ENCODE measurements at regions not wholly inside any gene's neighbourhood (a gene's known extent, or its start where the extent isn't known, plus 50 kb on each side); places are given as distances from the start of the nearest gene placed in this dataset.
"Not testable (repeated sequence)": the region's sequence is repeated elsewhere in the genome, so short reads cannot be mapped to it uniquely, and the experiment has no call there.

GRCh38 chr2:22450831-22451230, 934.1 kb upstream of the KLHL29 start:
- DNase-seq = no peak

GRCh38 chr2:22454826-22455485, 930.0 kb upstream of the KLHL29 start:
- no peak for DNase-seq

- DNase-seq = no peak
Measured at GRCh38 chr2:22458440-22458839, 926.5 kb upstream of the KLHL29 start.

- DNase-seq = not testable (repeated sequence)
Measured at GRCh38 chr2:22475103-22475502, 909.9 kb upstream of the KLHL29 start.

GRCh38 chr2:22478329-22478728, 906.6 kb upstream of the KLHL29 start:
- no peak for DNase-seq

- DNase-seq = no peak
Measured at GRCh38 chr2:22481486-22482259, 903.3 kb upstream of the KLHL29 start.

- DNase-seq = no peak
Measured at GRCh38 chr2:22483036-22483435, 901.9 kb upstream of the KLHL29 start.

- DNase-seq = no peak
Measured at GRCh38 chr2:22485486-22485885, 899.5 kb upstream of the KLHL29 start.

GRCh38 chr2:22486343-22486742, 898.6 kb upstream of the KLHL29 start:
- no peak for DNase-seq

GRCh38 chr2:22487036-22487435, 897.9 kb upstream of the KLHL29 start:
- DNase-seq = no peak

- no peak for DNase-seq
Measured at GRCh38 chr2:22487541-22487940, 897.4 kb upstream of the KLHL29 start.

GRCh38 chr2:22491442-22491841, 893.5 kb upstream of the KLHL29 start:
- DNase-seq = no peak

GRCh38 chr2:22494156-22494555, 890.8 kb upstream of the KLHL29 start:
- no peak for DNase-seq

GRCh38 chr2:22497064-22497463, 887.9 kb upstream of the KLHL29 start:
- no peak for DNase-seq

- DNase-seq = no peak
Measured at GRCh38 chr2:22497789-22498188, 887.2 kb upstream of the KLHL29 start.

GRCh38 chr2:22499082-22499839, 885.7 kb upstream of the KLHL29 start:
- no peak for DNase-seq

GRCh38 chr2:22500555-22500935, 884.4 kb upstream of the KLHL29 start:
- no peak for DNase-seq

- DNase-seq = no peak
Measured at GRCh38 chr2:22501851-22502250, 883.1 kb upstream of the KLHL29 start.

GRCh38 chr2:22513563-22513962, 871.4 kb upstream of the KLHL29 start:
- DNase-seq = no peak

GRCh38 chr2:22517141-22517540, 867.8 kb upstream of the KLHL29 start:
- no peak for DNase-seq

- DNase-seq = no peak
Measured at GRCh38 chr2:22518641-22519040, 866.3 kb upstream of the KLHL29 start.

GRCh38 chr2:22520369-22521288, 864.4 kb upstream of the KLHL29 start:
- DNase-seq = no peak

GRCh38 chr2:22521620-22522019, 863.4 kb upstream of the KLHL29 start:
- no peak for DNase-seq
